Activated CD4-positive, alpha-beta T cell treated with anti-CD3 and anti-CD28 coated beads for 48 hours (primary cell): ENCODE measurements at regions not wholly inside any gene's neighbourhood (a gene's known extent, or its start where the extent isn't known, plus 50 kb on each side); places are given as distances from the start of the nearest gene placed in this dataset.
A peak's percentile ranks its signal among the peaks of the same experiment; 100 is the strongest.
"Not testable (repeated sequence)": the region's sequence is repeated elsewhere in the genome, so short reads cannot be mapped to it uniquely, and the experiment has no call there.

Source experiments
- DNase-seq: peaks from one replicate; pipeline ENCODE4 v3.0.0-alpha.2; 2020

DNA sequence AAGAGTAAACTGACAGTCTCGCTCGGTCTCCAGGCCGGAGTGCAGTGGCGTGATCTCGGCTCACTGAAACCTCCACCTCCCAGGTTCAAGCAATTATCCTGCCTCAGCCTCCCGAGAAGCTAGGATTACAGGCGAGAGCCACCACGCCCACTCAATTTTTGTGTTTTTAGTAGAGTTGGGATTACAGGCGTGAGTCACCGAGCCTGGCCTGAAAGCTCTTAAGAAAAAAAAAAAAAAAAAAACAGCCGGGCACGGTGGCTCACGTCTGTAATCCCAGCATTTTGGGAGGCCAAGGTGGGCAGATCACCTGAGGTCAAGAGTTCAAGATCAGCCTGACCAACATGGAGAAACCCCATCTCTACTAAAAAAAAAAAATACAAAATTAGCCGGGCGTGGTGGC is 55.3 kb upstream of the THOC2 start:
- DNase-seq: not testable (repeated sequence)

GRCh38 chrX:123788744-123789143 is 55.9 kb upstream of the THOC2 start:
- DNase-seq: no peak

DNA sequence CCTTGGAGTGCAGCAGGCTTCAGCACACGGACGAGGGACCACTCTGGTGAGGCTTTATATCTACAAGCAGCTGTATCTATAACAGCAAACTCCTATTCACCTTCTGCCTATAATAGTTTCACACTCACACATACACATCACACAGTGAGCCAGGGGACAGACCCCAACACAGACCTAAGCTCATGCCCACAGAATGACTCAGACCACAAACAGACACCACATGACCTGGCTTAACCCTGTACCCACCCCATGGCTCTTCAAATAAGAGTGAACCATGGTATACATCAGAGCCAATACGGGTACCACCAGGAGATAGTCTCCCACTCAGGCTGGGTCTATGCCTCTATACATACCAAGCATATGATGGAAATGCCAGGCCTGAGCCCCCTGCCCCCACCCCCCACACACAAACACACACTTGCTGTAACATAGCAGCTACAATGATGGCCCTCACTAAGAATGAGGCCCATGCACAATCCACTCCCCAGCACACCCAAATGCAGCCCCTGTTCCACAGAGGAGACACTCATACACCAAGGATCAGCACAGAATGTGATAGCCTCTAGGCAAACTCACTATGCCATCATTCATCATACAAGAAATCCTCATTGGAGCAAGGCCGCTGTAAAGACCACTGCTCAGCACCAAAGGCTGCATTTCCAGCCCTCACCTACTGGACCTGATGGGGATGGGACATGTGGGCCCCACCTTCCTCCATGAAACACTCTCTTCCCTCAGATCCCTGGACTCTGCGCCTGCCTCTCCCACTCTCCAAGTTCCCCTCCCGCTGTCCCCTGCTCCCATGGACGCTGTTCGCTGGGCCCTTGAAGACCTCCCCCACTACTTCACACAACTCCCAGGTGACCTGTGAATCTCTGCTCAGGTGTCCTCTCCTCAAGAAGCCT is 62.1 kb upstream of the XIAP start:
- DNase-seq: no peak

DNA sequence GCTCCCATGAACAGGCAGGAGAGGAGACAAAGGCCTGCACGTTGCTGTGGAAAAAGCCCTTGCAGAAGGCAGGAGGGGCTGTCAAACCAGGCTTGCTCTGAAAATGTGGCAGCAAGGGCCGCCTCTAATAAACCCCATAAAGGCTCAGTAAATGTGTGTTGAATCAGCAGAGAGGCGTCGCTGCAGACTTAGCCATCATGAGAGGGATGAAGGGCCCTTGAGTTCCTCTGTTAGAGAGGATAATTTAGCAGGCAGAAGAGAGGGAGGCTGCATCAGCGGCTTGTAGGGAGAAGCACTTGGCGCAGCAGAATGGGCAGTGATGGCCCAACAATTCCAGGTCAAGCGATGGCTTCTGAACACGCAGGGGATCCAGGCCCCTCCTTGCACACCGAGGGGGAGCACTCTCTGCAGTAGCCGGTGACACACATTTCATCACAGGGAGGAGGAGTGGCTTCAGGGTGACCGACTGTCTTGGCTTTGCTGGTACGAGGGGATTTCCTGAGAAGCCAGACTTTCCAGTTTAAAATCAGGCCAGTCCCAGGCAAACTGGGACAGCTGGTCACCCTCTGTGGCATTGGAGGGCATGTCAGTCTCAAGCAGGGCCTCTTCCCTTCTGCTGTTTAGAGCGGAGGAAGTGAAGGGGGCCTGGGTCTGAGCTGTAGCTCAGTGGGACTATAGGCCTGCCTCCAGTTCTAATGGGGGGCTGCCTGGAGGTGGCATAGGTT is 61.0 kb upstream of the XIAP start:
- DNase-seq: not testable (repeated sequence)

- DNase-seq: no peak
These were observed 58.0 kb upstream of the XIAP start for GRCh38 chrX:123801901-123802300.

DNA sequence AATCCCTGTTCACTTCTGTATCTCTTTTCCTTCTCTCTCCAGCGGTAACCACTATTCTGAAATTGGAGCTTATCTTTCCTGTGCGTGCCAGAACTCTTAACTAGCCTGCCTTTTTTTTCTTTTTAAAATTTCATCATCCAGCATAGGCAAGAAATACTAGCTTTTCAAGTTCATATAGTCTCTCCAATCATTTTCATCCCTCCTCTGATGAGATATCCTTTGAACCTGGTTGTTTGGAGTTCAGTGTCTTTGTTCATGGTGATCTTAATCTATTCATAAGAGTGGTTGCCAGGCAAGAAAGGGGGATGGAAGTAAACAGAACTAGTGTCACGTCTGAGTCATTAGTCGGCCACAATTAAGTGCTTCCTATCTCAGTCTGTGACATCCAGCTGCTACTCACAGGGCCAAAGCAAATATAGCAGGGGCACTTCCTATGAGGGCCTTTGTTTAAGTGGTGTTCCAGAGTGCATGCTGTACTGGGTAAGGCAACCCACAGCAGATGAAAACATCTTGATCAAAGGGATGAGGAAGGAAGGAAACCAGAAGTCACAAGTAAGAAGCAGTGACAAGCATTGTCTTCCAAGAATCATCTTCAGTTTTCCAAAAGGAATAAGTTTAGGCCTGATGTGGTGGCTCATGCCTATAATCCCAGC is 56.4 kb upstream of the XIAP start:
- DNase-seq: peak; percentile 12

DNA sequence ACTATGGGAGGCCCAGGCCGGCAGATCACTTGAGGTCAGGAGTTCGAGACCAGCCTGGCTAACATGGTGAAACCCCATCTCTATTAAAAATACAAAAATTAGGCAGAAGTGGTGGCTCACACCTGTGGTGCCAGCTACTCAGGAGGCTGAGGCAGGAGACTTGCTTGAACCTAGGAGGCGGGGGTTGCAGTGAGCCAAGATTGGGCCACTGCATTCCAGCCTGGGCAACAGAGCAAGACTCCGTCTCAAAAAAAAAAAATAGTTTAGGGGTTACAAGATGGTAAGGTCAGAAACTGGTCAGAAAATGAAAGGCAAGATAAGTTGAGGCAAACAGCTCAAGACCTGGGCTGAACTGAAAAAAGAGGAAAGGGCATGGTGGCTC is 55.9 kb upstream of the XIAP start:
- DNase-seq: not testable (repeated sequence)

DNA sequence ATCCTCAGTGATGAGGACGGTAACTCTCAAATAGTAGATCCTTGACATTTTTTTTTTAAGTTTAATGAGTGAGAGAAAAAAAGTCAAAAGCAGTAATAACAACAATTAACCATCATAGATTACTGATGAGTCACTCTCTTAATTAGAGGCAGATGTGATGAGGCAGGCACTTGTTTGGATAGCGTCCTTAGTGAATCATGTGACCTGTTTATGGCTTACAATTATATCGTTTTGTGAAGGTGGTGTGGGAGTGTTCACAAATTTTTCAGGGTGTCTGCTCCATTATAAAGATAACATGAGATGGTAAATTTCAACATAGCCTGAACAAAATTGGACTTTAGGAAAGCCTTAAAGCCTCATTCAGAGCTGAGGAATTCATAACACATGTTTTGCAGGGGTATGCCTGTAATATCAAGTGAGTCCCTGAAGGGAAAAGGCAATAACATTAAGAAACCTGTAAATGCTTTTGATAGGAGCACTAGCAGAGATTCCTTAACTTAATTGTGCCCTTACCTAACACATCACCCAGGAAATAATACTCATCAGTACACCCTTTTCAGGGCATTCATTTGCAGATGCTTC is 51.9 kb upstream of the XIAP start:
- no peak for DNase-seq

DNA sequence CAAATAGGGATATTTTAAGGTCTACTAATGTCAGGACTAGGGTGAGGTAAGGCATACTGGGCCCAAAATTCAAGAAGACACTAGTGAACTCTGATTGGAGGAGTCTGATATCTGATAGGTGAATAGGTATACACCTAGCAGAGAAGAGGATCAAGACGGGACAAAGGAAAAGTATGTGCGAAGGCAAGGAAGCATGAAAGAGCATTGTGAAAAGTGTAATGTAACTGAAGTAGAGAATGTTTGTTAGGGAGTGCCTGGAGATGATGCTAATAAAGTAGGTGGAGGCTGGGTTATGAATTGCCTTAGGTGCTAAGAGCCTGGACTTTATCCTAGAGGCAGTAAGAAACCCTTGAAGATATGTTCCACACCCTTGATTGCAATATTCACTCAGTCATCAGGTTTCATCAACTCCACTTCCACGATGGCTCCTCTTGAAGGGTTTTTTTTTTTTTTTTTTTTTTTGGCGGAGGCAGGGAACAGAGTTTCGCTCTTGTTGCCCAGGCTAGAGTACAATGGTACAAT is 49.9 kb upstream of the XIAP start:
- DNase-seq: no peak
